SK-N-SH (cell line): ENCODE measurements at regions not wholly inside any gene's neighbourhood (a gene's known extent, or its start where the extent isn't known, plus 50 kb on each side); places are given as distances from the start of the nearest gene placed in this dataset.

Experiments used
- CTCF ChIA-PET: fragments of 300-600, 350-600 bp; formaldehyde crosslinking; extraction: SDS; loops from one replicate; lab custom pipeline; 2021; lab: Yijun Ruan, JAX
- POLR2A ChIA-PET: fragments of 350-600 bp; sonication (Branson Sonifier 250); formaldehyde crosslinking; extraction: SDS; loops from one replicate; lab custom pipeline; 2020; ENCODE audit warnings: antibody characterized with exemption, inconsistent platforms; lab: Yijun Ruan, JAX
- DNase-seq: peaks from one replicate; pipeline ENCODE4 v3.0.0; 2012
- H2AFZ ChIP-seq: fragments of 200-600 bp; sonication (generic); 2 replicates; pipeline ENCODE4 v1.8.1; 2016; ENCODE audit warnings: antibody characterized with exemption, mild to moderate bottlenecking, low read depth
- H3F3A ChIP-seq: fragments of 200-600 bp; sonication (generic); replicated peaks from 2 replicates; pipeline ENCODE3; 2016; ENCODE audit warnings: antibody characterized with exemption, mild to moderate bottlenecking; ENCODE audit not compliant: insufficient read depth
- H3K27ac ChIP-seq, 2 experiments: fragments of 200-500 bp in 1 of 2; fragments of 200-600 bp in 1 of 2; sonication (Bioruptor generic) in 1 of 2; sonication (generic), shearing (Covaris generic) in 1 of 2; 2 replicates each; pipeline versions ENCODE4 v1.5.1 to v1.6.1; 2014 to 2016; ENCODE audit warnings: low read depth in 2 of 2, inconsistent platforms in 1 of 2, low read length in 1 of 2, mild to moderate bottlenecking in 1 of 2, mixed read lengths in 1 of 2
- H3K27me3 ChIP-seq: fragments of 200-600 bp; sonication (generic), shearing (Covaris generic); 2 replicates; pipeline ENCODE4 v1.6.1; 2016; ENCODE audit warnings: mixed run types; ENCODE audit not compliant: insufficient read depth
- H3K36me3 ChIP-seq, 2 experiments: fragments of 200-500 bp in 1 of 2; fragments of 200-600 bp in 1 of 2; sonication (Bioruptor generic) in 1 of 2; sonication (generic) in 1 of 2; replicated peaks in 1 of 2; 2 replicates each; pipeline versions ENCODE3 to v1.5.1; 2014 to 2016; ENCODE audit warnings: low read length in 1 of 2, mild to moderate bottlenecking in 1 of 2; ENCODE audit not compliant: insufficient read depth in 2 of 2, control insufficient read depth in 1 of 2
- H3K4me1 ChIP-seq, 2 experiments: fragments of 200-500 bp in 1 of 2; fragments of 200-600 bp in 1 of 2; sonication (Bioruptor generic) in 1 of 2; sonication (generic), shearing (Covaris generic) in 1 of 2; 2 replicates each; pipeline versions ENCODE4 v1.5.1 to v1.6.1; 2014 to 2016; ENCODE audit warnings: low read depth in 1 of 2, low read length in 1 of 2, mixed run types in 1 of 2; ENCODE audit not compliant: insufficient read depth in 2 of 2, control insufficient read depth in 1 of 2
- H3K4me2 ChIP-seq: fragments of 200-600 bp; sonication (generic), shearing (Covaris generic); 2 replicates; pipeline ENCODE4 v1.6.1; 2017; ENCODE audit warnings: mixed run types
- H3K4me3 ChIP-seq, 2 experiments: fragments of 200-500 bp in 1 of 2; fragments of 200-600 bp in 1 of 2; sonication (Bioruptor generic) in 1 of 2; sonication (generic), shearing (Covaris generic) in 1 of 2; 2 replicates each; pipeline versions ENCODE4 v1.5.1 to v1.8.1; 2014 to 2016; ENCODE audit warnings: low read depth in 2 of 2, inconsistent platforms in 1 of 2, low read length in 1 of 2, mild to moderate bottlenecking in 1 of 2, mixed read lengths in 1 of 2, moderate library complexity in 1 of 2
- H3K79me2 ChIP-seq: fragments of 200-600 bp; sonication (generic); 2 replicates; pipeline ENCODE4 v1.8.1; 2017; ENCODE audit warnings: mild to moderate bottlenecking; ENCODE audit not compliant: insufficient read depth
- H3K9ac ChIP-seq: fragments of 200-600 bp; sonication (generic); 2 replicates; pipeline ENCODE4 v1.6.1; 2017; ENCODE audit warnings: mixed run types
- H3K9me2 ChIP-seq: fragments of 200-600 bp; sonication (generic); 2 replicates; pipeline ENCODE4 v1.6.1; 2017; ENCODE audit warnings: mixed run types
- H3K9me3 ChIP-seq: fragments of 200-600 bp; sonication (generic); 2 replicates; pipeline ENCODE4 v1.6.1; 2017; ENCODE audit warnings: mixed run types, mild to moderate bottlenecking, moderate library complexity
- H4K20me1 ChIP-seq: fragments of 200-600 bp; sonication (generic); 2 replicates; pipeline ENCODE4 v1.6.1; 2017; ENCODE audit warnings: mild to moderate bottlenecking, mixed run types; ENCODE audit not compliant: insufficient read depth
- ELF1 ChIP-seq: IDR thresholded peaks from 2 replicates; pipeline ENCODE4 v1.4.0; 2012
- FOSL2 ChIP-seq: IDR thresholded peaks from 2 replicates; pipeline ENCODE4 v1.4.0; 2012; ENCODE audit warnings: low read depth, mild to moderate bottlenecking, moderate library complexity, borderline replicate concordance
- FOXJ3 ChIP-seq: sonication (generic); formaldehyde crosslinking; IDR thresholded peaks from 2 replicates; pipeline ENCODE4 v1.5.1; 2020; ENCODE audit warnings: mild to moderate bottlenecking, missing genetic modification reagents
- GABPA ChIP-seq: IDR thresholded peaks from 2 replicates; pipeline ENCODE4 v1.4.0; 2012; ENCODE audit warnings: low read depth, mild to moderate bottlenecking
- GATA2 ChIP-seq: sonication (generic); formaldehyde crosslinking; IDR thresholded peaks from 2 replicates; pipeline ENCODE4 v1.5.0; 2020; ENCODE audit warnings: mild to moderate bottlenecking, missing genetic modification reagents
- POLR2AphosphoS5 ChIP-seq: IDR thresholded peaks from 2 replicates; pipeline ENCODE4 v1.6.1; 2012; ENCODE audit warnings: low read depth, low read length
- RFX5 ChIP-seq: IDR thresholded peaks from 2 replicates; pipeline ENCODE4 v1.6.1; 2012; ENCODE audit warnings: mild to moderate bottlenecking, improper control_type of control experiment, low read length
- RXRA ChIP-seq: IDR thresholded peaks from 2 replicates; pipeline ENCODE4 v1.4.0; 2012; ENCODE audit warnings: low read depth, mild to moderate bottlenecking, borderline replicate concordance
- YY1 ChIP-seq: IDR thresholded peaks from 2 replicates; pipeline ENCODE4 v1.4.0; 2012; ENCODE audit warnings: low read depth, mild to moderate bottlenecking
- WGBS: methylation state at CpG from one replicate; pipeline ENCODE4 v1.1.6; 2017; ENCODE audit warnings: low lambda C conversion rate; 5-methylcytosine and 5-hydroxymethylcytosine counted together
- TF ChIP-seq, protein P1 (sequence below): IDR thresholded peaks from 2 replicates; pipeline ENCODE4; 2012
- TF ChIP-seq, protein P2 (sequence below): IDR thresholded peaks from 2 replicates; pipeline ENCODE4 v1.4.0; 2012; ENCODE audit warnings: low read depth, borderline replicate concordance
- TF ChIP-seq, protein P3 (sequence below): fragments of 150-350 bp; IDR thresholded peaks from 2 replicates; pipeline ENCODE4 v1.6.1; 2016; ENCODE audit warnings: mild to moderate bottlenecking, low read depth, low read length
- TF ChIP-seq, protein P4 (sequence below): IDR thresholded peaks from 2 replicates; pipeline ENCODE4 v1.4.0; 2012; ENCODE audit warnings: low read depth
- TF ChIP-seq, protein P5 (sequence below): IDR thresholded peaks from 2 replicates; pipeline ENCODE4 v1.6.1; 2012; ENCODE audit warnings: mild to moderate bottlenecking, low read depth, low read length, moderate library complexity

DNA sequence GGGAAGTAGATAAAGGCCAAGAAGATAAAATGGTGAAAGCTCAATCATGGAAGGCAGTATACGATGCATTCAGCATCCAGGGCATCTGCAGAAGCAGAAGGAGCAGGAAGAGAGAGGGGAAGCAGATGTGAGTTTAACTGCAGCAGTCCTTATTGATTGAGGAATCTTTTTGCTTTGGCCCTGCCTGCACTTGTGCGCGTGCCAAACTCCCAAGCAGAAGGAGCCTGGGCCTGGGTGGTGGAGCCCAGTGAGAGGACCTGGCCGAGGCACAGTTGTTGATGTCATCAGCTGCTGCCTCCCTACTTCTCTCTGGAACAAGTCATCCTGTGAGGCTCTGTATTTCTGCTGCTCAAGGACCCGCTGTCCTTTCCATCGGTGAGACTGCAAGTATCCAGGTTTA, 65.5 kb upstream of the ROPN1 start:
- H3K36me3 ChIP-seq: peaks cover 0 to under 1% of the 10 kb centered on the region in 2 experiments
- peaks cover 0 to 63% of the 10 kb centered on the region in 2 experiments; a peak in 2 of 4 replicates for H3K4me1 ChIP-seq
- TF ChIP-seq, protein P1, sequence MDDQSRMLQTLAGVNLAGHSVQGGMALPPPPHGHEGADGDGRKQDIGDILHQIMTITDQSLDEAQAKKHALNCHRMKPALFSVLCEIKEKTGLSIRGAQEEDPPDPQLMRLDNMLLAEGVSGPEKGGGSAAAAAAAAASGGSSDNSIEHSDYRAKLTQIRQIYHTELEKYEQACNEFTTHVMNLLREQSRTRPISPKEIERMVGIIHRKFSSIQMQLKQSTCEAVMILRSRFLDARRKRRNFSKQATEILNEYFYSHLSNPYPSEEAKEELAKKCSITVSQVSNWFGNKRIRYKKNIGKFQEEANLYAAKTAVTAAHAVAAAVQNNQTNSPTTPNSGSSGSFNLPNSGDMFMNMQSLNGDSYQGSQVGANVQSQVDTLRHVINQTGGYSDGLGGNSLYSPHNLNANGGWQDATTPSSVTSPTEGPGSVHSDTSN: no peak
- H3K4me3 ChIP-seq: no peak overlapping the region
- no peaks in the 10 kb centered on the region for H3K9me2 ChIP-seq
- H4K20me1 ChIP-seq: peaks cover 22% of the 10 kb centered on the region
- ChIA-PET POLR2A (interaction anchor here (1.3 kb wide), 1 partner anchor 25 kb away, joined by 3 read pairs; the partner anchor contains the start of gene KALRN), CTCF (interaction anchor here (1.2 to 9.0 kb wide), 3 partner anchors 16 to 24 kb away, joined by 3 to 60 read pairs (median 14); partner anchors contain the start of gene KALRN)
- H3K27ac ChIP-seq: peak overlapping the region in 1 of 2 experiments; percentile 55; a peak in 1 of 4 replicates
- H3K27me3 ChIP-seq: no peaks in the 10 kb centered on the region
- no peak overlapping the region for H3K4me2 ChIP-seq
- 68% methylated on average over 6 of the region's 6 CpGs for WGBS
- H3K9ac ChIP-seq: no peak overlapping the region
- H3F3A ChIP-seq: no peaks in the 10 kb centered on the region
- DNase-seq: no peak
- no peak overlapping the region for H2AFZ ChIP-seq
- H3K9me3 ChIP-seq: no peaks in the 10 kb centered on the region
- peaks cover 26% of the 10 kb centered on the region for H3K79me2 ChIP-seq

DNA sequence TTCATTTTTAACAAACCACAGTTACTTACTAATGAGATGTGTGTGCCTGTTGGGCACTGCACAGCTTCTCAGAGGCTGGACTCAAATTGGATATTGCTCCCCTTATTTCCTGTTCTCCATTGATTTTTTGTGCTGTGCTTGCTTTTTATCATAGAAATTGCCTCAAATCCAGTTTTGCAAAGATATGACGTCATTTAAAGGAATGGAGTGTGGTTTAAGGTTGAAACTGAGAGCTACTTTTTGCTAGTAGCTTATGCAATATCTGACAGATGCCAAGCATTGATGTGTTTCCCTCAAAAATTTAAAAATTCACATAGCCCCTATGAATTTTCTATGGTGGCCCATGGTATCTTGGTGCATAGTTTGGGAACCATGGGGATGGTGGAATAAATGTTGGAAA, 67.7 kb upstream of the ROPN1 start:
- ChIA-PET CTCF (interaction anchor here (1.6 to 9.0 kb wide), 4 partner anchors 10 to 222 kb away, joined by 5 to 60 read pairs (median 12); partner anchors contain the start of gene KALRN), POLR2A (interaction anchor here (0.6 kb wide), 1 partner anchor 1495 kb away, joined by 3 read pairs; the partner anchor contains the start of genes DTX3L and PARP9)
- H3K36me3 ChIP-seq: no peaks in the 10 kb centered on the region
- no peak for TF ChIP-seq RFX5
- TF ChIP-seq GATA2 (CRISPR knock-in tag): no peak
- no peak for TF ChIP-seq POLR2AphosphoS5
- TF ChIP-seq, protein P2, sequence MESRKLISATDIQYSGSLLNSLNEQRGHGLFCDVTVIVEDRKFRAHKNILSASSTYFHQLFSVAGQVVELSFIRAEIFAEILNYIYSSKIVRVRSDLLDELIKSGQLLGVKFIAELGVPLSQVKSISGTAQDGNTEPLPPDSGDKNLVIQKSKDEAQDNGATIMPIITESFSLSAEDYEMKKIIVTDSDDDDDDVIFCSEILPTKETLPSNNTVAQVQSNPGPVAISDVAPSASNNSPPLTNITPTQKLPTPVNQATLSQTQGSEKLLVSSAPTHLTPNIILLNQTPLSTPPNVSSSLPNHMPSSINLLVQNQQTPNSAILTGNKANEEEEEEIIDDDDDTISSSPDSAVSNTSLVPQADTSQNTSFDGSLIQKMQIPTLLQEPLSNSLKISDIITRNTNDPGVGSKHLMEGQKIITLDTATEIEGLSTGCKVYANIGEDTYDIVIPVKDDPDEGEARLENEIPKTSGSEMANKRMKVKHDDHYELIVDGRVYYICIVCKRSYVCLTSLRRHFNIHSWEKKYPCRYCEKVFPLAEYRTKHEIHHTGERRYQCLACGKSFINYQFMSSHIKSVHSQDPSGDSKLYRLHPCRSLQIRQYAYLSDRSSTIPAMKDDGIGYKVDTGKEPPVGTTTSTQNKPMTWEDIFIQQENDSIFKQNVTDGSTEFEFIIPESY: no peak
- TF ChIP-seq FOXJ3 (CRISPR knock-in tag): no peak
- TF ChIP-seq FOSL2: no peak
- TF ChIP-seq, protein P3, sequence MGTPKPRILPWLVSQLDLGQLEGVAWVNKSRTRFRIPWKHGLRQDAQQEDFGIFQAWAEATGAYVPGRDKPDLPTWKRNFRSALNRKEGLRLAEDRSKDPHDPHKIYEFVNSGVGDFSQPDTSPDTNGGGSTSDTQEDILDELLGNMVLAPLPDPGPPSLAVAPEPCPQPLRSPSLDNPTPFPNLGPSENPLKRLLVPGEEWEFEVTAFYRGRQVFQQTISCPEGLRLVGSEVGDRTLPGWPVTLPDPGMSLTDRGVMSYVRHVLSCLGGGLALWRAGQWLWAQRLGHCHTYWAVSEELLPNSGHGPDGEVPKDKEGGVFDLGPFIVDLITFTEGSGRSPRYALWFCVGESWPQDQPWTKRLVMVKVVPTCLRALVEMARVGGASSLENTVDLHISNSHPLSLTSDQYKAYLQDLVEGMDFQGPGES: no peak
- no peak for TF ChIP-seq GABPA
- TF ChIP-seq YY1: no peak
- no peak for TF ChIP-seq RXRA
- TF ChIP-seq, protein P4, sequence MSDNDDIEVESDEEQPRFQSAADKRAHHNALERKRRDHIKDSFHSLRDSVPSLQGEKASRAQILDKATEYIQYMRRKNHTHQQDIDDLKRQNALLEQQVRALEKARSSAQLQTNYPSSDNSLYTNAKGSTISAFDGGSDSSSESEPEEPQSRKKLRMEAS: no peak
- TF ChIP-seq, protein P1: no peak
- no peak for TF ChIP-seq ELF1
- TF ChIP-seq, protein P5, sequence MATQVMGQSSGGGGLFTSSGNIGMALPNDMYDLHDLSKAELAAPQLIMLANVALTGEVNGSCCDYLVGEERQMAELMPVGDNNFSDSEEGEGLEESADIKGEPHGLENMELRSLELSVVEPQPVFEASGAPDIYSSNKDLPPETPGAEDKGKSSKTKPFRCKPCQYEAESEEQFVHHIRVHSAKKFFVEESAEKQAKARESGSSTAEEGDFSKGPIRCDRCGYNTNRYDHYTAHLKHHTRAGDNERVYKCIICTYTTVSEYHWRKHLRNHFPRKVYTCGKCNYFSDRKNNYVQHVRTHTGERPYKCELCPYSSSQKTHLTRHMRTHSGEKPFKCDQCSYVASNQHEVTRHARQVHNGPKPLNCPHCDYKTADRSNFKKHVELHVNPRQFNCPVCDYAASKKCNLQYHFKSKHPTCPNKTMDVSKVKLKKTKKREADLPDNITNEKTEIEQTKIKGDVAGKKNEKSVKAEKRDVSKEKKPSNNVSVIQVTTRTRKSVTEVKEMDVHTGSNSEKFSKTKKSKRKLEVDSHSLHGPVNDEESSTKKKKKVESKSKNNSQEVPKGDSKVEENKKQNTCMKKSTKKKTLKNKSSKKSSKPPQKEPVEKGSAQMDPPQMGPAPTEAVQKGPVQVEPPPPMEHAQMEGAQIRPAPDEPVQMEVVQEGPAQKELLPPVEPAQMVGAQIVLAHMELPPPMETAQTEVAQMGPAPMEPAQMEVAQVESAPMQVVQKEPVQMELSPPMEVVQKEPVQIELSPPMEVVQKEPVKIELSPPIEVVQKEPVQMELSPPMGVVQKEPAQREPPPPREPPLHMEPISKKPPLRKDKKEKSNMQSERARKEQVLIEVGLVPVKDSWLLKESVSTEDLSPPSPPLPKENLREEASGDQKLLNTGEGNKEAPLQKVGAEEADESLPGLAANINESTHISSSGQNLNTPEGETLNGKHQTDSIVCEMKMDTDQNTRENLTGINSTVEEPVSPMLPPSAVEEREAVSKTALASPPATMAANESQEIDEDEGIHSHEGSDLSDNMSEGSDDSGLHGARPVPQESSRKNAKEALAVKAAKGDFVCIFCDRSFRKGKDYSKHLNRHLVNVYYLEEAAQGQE: no peak
- H3K4me2 ChIP-seq: no peak overlapping the region
- H3K4me3 ChIP-seq: no peak overlapping the region
- peaks cover 17% of the 10 kb centered on the region; the same call in 1 of the 2 replicates for H4K20me1 ChIP-seq
- H3K9ac ChIP-seq: no peak overlapping the region
- no peaks in the 10 kb centered on the region for H3K9me3 ChIP-seq
- no peak overlapping the region for H2AFZ ChIP-seq
- no peaks in the 10 kb centered on the region for H3F3A ChIP-seq
- H3K27ac ChIP-seq: peak overlapping the region in 1 of 2 experiments; percentile 16; a peak in 1 of 4 replicates
- H3K9me2 ChIP-seq: no peaks in the 10 kb centered on the region
- no peak for DNase-seq
- peaks cover 19% of the 10 kb centered on the region for H3K79me2 ChIP-seq
- peaks cover 0 to 73% of the 10 kb centered on the region in 2 experiments; a peak in 2 of 4 replicates for H3K4me1 ChIP-seq
- no peaks in the 10 kb centered on the region for H3K27me3 ChIP-seq
- WGBS: 87% methylated on average over 1 of the region's 1 CpG
